ENCODE measurements at regions not wholly inside any gene's neighbourhood (a gene's known extent, or its start where the extent isn't known, plus 50 kb on each side); places are given as distances from the start of the nearest gene placed in this dataset.
"Not testable (repeated sequence)": the region's sequence is repeated elsewhere in the genome, so short reads cannot be mapped to it uniquely, and the experiment has no call there.

DNA sequence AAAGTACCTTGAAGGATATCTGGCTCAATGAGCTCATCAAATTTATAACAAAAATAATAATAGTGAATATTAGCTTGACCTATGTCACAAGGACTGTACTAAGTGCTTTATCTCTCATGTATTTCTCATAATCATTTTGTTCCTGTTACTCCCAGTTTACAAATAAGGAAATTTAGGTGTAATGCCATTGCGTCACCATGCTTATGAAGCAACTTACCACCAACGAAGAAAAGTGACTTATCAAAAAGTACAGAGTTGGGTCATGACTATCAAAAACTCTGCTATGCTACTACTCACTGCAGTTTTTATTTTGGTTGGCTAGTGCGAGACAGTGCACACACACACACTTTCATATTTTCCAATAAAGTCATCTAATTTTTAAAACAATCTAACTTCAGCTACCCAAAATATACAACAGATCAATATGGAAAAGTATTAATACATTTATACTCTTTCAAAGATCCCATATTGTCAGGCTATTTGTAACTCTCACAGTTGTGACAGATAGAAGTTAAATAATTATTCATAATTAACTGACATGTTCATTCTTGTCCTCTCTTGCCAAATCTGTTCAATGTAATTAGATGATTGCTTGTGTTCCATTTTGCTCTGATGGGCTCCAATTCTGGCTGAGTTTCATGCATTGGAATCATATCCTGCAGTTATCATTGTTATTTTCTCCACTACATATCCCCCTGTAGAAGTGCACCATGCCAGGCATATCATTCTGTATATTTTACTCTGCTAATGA is 119.4 kb downstream of the KCNJ2 start:
- no peak for DNase-seq

DNA sequence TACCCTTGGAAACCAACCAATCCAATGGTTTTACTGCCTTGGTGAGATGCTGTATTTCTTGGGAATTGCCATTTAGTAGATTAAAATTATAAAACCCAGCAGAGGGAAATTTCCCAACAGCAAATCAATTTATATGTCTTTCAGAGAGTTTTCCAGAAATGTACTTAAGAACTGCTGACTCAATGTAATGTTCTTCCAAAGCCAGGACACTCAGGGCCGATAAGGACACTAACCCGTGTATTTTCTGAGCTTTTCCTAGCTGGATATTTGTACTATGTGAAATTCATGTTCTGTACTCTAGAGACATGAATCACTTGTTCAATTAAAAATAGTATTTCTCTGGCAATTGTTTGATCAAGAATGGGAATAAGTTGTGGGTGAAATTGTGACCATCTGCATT is 121.4 kb downstream of the KCNJ2 start:
- DNase-seq, result no peak

DNA sequence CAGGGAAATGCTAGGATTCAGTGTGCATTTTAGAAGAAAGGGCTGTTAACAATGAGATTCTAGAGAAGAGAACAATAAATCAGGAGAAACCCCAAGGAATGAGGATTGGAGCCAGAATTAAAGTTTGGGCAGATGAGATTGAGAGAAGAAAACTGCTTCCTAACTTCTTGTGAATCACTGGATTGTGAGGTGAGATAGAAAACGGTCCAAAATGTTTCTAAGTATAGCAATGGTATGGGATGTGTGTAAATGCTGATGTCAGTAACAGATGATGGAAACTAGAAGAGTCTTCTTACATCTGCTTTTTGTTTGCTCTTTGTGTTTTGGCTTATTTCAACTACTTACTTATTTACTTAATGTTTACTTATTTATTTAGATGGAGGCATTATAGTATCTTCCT is 123.0 kb downstream of the KCNJ2 start:
- no peak for DNase-seq

DNA sequence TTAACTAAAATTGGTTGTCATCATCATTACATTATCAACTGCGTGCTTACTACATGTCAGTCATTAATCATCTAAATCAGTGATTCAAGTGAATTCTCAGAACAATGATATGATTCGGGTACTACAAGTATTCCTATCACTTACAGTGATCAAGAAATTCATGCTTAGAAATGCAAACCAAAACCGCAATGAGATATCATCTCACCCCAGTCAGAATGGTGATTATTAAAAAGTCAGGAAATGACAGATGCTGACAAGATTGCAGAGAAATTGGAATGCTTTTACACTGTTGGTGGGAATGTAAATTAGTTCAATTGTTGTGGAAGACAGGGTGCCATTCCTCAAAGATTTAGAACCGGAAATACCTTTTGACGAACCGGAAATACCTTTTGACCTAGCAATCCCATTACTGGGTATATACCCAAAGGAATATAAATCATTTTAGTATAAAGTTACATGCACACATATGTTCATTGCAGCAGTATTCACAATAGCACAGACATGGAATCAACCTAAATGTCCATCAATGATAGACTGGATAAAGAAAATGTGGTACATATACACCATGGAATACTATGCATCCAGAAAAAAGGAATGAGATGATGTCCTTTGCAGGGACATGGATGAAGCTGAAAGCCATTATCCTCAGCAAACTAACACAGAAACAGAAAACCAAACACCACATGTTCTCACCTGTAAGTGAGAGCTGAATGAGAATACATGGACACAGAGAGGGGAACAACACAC is 124.4 kb downstream of the KCNJ2 start:
- not testable (repeated sequence) for DNase-seq

DNA sequence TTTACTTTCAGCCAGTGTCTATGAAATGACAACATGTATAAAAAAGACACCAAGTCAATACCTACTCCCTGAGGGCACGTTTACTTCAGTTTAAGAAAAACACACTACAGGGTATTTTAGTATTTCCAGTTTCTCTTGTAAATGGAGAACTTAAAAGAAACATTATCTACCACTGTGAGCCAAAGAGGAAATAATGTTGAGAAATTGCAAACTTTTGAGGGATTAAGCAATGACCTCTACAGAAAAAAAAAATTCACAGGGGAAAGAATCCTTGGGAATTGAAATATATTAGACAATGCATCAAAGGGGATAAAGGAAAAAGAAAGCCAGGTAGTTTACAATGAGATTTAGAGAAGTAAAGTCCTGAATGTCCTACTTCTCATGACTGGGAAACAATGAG is 126.0 kb downstream of the KCNJ2 start:
- no peak for DNase-seq

DNA sequence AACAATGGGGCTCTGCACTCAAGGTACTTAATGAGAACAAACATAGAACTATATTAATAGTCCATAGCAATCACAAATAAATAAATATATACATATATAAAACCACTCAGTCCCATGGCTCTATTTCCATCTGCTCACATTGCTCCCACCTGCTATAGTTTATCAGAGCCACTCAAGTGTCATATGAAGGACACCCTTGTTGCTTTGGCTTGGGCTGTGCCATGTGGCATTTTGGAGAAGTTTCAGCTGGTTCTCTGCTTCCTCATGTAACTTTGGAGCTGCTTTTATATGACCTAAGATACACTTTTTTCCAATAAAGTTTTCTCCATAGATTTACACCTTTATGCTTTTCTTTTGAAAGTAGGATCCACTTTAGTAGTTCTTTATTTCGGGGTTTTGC is 126.4 kb downstream of the KCNJ2 start:
- DNase-seq, result no peak

DNA sequence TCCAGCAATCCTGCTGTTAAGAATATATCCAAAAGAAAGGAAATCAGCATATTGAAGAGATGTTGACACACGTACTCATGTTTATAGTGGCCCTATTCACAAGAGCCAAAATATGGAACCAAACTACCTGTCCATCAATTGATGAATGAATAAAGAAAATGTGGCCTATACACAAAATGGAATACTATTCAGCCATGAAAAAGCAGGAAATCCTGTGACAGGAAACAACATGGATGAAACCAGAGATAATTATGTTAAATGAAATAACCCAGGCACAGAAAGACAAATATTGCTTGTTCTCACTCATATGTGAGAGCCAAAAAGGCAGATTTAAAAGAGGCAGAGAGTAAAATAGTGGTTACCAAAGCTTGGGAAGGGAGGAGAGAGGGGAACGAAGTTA is 127.1 kb downstream of the KCNJ2 start:
- no peak for DNase-seq

DNA sequence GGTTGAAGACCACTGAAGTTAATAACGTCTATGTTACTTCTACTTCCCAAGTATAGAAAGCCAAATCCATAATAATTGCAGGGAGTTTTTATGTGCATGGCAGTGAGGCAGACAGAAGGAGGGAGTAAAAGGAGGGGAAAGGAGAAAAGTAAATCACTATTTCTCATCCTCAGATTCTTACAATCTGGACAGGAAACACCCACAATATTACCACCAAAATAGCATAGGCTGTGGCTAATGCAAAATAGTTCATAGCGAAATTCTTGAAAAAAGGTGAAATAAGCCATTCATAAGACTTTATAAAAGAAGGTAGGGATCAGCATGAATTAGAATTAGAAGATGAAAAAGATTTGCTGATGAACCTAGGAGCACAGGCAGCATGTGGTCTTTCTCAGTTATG is 128.1 kb downstream of the KCNJ2 start:
- no peak for DNase-seq

DNA sequence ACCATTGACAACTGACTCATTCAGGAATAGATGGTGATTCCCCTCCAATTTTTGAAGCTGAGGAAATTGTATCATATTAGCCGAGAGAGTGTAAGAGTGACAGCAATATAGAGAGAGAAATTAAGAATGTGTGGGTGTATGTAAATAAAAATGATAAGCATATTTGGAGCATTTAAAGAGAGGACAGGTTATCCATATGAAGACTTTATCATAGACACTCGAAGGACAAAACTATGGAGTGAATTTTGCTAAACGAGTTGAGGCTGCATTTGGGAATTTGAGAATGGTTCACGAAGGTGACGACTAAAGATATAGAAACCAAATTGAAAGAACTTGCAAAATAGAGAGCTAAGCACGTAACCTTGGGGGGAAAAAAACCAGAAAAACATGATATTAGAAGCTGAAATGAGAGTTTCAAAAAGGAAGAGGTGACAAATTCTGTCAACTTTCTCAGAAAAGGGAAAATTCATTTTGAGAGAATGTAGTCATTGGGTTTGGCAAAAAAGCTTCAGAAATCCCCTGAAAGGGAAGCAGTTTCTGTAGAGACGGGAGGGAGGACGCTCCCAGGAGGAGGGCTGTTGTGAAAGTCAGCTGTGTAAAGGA is 129.7 kb downstream of the KCNJ2 start:
- DNase-seq, result no peak

DNA sequence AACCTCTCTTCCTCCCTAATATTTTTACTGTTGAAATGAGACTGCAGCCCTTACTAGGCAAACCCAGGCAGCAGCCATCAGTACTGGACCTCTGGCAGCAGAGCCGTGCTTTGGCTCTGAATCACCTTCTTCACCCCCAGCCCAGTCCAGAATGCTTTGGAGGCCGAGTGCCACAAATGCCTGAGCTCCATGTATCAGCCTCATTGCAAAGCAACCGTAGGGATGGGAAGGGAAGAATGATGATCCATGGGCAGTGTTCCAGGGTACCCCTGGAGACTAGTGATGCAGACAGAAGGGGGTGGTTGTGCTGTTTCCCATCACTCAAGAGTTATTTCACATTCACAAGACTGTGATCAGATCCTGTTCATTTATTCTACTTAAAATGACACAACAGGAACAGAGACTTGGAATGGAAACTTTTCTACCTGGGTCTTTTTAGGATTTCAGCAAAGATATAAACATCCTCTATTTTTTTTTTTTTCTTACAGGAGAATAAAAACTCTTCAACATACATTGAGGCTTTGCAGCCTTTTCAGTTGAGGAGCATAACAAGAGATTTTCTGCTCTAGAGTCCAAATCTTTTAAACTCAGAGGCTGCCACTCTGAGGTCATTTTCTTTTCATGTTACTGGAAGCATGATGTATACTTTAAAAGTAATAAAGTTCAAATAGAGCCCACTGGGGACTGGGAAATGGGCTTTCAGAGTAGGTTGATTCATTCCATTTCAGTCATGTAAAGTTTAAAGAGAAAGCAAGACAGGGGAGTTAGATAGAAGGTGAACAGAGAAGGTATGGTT is 138.3 kb downstream of the KCNJ2 start:
- DNase-seq, result no peak

DNA sequence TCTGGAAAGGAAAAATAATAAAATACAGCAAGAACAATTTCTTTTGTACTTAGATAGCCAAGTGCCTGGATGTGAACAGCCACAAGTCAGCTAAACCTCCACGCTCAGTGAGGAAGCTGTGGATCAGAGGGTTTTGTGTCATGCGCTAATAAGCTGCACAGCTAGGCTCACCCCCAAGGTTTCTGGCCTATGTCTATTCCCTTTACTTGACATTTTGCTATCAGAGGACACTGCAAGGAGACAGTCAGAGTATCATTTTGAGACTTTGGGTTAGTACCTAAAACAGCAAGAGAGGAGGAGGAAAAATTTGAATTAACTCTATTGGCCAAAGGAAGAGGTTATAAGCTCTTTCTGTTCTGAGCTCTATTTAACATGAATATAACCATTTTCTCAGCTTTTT is 139.3 kb downstream of the KCNJ2 start:
- no peak for DNase-seq

DNA sequence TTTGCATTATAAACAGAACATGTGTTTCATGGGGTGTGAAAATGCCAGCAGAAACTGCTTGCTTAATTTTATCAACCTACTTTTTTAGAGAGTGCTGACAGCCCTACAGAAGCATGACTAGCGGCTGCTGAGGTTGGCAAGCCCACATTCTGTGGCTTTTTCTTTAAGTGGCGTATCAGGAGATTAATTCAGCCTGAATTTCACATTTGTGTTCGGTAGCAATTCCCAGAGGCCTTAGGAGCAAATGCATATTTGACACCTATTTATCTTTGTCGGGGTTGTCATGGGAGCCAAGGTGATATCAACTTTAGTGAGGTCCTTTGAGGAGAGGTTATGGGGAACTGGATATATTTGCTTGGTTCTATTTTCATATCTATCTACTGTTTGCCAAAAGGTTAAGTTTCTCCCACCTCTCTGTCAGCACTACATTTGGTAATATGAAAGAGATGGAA is 140.9 kb downstream of the KCNJ2 start:
- DNase-seq, result no peak

DNA sequence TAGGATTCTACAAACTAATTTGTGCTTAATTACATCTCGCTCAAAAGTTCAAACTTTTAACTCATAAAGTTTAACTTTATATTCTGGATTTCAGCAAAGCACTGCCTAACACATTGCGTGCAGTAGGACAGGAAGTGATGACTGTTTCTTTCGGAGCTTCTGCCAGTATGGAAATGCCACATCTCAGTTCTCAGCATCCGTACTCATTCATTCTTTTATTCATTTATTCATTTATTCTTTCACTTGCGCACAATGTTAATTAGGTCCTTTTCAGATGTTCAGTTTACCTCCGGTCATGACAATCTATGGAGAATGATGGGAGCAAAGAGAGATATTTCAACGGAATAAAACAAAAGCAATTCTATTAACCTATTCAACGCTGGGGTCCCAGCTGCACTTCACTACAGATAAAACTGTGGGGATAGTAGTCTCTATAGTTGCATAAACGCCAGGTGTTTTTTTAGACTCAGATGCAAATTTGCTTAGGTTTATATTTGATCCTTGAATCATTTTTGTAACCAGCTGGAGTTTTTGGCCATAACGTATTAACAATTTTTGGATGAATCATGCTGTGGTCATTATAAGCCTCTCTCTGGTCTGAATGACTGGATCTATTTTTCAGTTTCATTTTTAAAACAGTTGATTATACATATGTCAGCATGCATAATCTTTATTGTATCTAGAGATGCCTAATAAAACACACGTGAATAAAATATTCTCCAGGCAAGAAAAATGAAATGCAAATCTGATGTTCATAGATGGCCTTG is 143.9 kb downstream of the KCNJ2 start:
- DNase-seq, result no peak

DNA sequence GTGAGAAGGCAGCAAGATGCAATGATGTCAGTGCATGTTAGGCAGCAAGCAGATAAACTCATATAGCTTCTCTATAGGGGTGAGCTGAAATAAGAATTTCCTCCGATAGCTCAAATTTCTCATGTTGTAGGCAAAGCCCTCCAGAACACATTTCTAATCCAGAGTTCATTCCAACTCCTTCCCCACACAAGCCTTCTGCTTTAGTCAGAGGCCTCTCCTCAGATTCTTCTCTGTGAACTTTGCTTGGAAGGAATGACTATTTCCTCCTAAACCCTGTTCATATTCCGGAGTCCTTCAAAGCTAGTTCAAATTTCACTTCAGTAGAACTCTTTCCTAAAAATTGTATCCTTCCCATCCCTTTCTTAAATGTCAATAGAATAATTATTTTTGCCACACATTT is 144.8 kb downstream of the KCNJ2 start:
- DNase-seq, result no peak

DNA sequence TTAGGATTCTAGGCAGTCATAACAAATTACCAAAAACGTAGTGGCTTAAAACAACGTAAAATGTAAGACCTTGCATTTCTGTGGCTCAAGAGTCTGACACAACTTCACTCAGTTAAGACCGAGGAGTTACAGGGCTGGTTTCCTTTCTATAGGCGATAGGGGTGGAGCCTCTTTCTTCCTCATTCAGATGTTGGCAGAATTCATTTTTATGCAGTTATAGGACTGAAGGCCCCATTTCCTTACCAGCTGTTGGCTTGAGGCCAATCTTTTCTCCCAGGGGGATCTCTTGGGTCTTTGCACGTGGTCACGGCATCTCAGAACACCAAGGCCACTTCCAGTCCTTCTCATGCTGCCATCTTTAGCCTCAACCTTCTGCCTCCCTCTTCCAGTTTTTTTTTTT is 145.2 kb downstream of the KCNJ2 start:
- no peak for DNase-seq

DNA sequence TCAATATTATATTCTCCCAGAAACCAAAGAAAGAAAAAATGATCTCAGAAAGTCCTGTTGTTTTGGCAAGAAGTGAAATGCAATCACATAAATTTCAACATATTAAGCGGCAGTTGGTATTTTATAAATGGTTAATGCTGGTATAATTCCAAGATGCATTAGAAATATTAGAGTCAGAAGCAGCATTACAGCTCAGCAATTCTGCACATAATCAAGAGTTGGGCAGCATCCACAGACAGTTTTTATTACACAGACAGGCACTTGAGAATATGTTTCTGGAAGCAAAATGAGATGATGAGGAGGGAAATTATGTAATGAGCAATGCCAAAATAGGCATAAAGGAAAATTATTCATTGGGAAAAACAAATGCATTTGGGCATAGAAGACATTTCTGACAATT is 148.1 kb downstream of the KCNJ2 start:
- no peak for DNase-seq

DNA sequence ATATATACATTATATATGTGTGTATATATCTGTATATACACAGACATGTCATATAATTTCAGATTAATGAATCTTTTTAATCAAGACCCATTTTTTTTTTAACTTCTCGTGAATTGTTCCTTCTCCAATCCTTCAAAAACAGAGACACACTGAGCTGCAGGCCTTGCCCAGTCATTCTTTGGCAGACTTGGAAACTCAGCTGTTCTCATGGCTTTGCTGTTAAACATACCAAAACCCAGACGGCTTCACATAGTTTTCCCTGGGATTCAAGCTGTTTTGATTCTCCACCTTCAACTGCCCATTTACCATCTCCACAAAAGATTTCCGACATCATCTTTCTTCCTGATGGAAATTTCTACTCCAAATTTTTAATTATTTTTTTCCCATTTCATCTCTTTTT is 148.7 kb downstream of the KCNJ2 start:
- DNase-seq, result no peak

DNA sequence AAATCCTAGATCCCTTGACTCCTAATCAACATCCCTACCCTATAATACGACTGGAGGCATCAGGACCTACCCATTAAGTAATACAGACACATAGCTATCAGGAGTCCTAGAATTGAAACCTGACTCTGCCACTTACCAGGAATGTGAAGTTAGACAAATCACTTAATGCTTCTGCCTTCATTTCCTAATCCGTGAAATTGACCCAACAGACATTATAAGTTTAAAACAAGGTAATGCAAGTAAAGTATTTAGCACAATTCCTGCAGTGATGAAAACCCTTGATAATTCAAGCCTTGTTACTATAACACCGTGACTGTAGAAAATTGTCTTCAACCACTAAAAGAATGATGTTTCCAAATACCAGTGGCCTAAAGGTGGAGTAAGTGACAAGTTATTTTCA is 150.2 kb downstream of the KCNJ2 start:
- no peak for DNase-seq

DNA sequence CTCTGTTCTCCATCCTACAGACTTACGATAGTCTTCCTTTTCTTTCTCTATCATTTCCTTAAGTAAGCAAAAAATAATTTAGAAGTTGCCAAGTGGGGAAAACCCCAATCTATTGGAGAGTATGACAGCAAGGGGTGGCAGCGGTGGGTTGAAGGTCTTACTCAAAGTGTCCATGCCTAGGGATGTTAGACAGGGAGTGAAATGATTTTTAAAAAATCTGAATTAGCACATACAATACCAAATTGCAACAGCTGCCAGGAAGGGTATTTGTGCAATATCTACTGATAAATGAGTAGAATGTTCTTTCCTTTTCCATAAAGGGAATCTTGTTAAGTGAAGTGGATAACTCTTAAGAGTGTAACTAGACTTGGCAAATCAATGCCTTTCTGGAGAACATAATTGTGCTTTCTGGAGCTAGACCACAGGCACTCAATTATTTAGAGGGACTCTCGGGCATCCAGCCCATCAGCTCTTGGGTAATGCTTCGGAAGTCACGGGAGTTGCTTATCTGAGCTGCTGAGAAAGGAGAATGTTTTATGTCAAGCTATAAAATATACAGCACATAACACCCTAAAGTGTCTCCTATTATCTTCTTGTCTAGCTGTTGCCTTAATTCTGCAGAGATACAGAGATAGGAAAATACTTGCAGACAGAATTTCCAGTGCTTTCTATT is 151.5 kb downstream of the KCNJ2 start:
- DNase-seq, result no peak

DNA sequence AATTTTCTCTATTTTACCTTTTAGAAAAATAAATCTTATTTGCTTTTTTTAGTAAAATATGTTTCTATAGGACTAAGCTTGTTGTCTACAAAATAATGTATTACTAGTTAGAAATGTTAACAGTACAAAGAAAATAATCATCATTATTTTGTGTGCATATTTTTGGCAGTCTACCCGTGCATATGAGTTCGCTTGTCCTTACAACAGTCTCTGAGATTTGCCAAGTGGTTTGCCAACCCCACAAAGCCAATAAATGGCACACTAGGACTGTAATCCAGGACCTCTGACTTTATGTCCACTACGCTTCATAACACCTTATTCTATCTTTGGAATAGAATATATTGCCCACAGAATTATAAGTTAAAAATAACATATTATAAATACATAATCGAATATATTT is 152.0 kb downstream of the KCNJ2 start:
- DNase-seq, result no peak

DNA sequence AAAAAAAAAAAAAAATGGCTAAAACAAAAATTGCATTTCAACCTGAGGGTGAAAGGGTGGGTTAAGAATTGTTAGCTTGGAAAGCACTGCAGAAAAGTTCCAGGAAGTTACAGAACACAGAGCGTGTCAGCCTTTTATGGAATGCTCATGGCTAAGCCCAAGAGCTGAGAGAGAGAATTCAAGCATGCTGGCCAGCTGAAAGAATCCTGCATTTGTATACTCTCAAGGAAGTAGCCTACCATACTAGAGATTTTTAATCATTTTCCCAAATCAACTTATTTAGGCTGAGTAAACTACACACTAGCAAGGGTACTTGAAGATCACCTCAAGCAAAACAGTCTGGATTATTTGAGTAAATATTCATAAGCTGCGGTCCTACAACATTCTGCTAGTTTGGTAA is 153.9 kb downstream of the KCNJ2 start:
- DNase-seq, result no peak

DNA sequence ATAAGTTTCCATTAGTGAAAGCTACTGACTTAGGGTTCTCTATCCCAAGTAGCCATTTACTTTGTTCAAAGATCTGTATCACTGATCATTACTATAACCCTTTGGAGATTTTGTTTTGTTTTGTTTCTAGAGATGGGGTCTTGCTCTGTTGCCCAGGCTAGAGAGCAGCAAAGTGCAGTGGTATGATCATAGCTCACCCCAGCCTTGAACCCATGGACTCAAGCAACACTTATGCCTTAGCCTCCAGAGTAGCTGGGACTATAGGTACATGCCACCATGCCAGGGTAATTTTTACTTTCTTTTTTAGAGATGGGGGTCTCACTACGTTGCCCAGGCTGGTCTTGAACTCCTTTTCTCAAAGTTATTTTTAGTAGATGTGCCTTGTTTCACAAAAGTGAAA is 154.7 kb downstream of the KCNJ2 start:
- no peak for DNase-seq

All from NCI-H1436 treated with DMSO at 0.1 percent for 48 hours (cell line).